ENCODE measurements at regions not wholly inside any gene's neighbourhood (a gene's known extent, or its start where the extent isn't known, plus 50 kb on each side); places are given as distances from the start of the nearest gene placed in this dataset.
A peak's percentile ranks its signal among the peaks of the same experiment; 100 is the strongest.
"Not testable (repeated sequence)": the region's sequence is repeated elsewhere in the genome, so short reads cannot be mapped to it uniquely, and the experiment has no call there.

DNA sequence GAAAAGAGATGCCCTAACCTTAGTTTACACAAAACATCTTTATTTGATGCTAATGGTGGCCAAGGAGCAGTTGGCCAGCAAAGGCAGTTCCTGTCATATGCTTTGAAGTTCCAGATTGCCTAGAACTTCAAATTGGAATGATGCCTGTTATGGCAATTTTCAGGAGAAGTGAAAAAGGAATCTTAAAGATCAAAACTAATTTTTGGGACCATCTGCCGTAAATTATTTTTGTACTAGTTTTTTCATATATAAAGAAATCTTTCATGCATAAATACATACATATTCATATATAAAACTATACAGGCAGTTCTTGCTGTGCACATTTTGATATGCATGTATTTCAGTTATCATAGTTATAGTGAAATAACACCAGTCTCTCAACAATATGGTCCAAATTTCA lies 1185.6 kb upstream of the FAM98A start:
- Histone ChIP-seq H3K79me2 (ENCODE audit: insufficient read depth) (no peaks in the 10 kb centered on the region), H3K9me3 (no peaks in the 10 kb centered on the region), H3K36me3 (replicated peaks in 1 of 2; ENCODE audit: control insufficient read depth in 1 of 2, insufficient read depth in 2 of 2, low read length in 1 of 2) (no peaks in the 10 kb centered on the region), H3K4me3 (ENCODE audit: low read depth in 2 of 2, low read length in 1 of 2) (no peak overlapping the region), H3K27ac (ENCODE audit: low read depth in 2 of 2, low read length in 1 of 2) (no peak overlapping the region), H3K4me1 (ENCODE audit: control insufficient read depth in 1 of 2, insufficient read depth in 2 of 2, low read depth in 1 of 2, low read length in 1 of 2) (no peaks in the 10 kb centered on the region), H4K20me1 (ENCODE audit: insufficient read depth) (no peaks in the 10 kb centered on the region), H3K9me2 (no peaks in the 10 kb centered on the region), H3K4me2 (no peak overlapping the region), H3K27me3 (ENCODE audit: insufficient read depth) (no peaks in the 10 kb centered on the region), H3F3A (replicated peaks; ENCODE audit: insufficient read depth) (no peaks in the 10 kb centered on the region), H3K9ac (no peak overlapping the region), H2AFZ (ENCODE audit: low read depth) (no peak overlapping the region)
- WGBS (ENCODE audit: low lambda C conversion rate): 11% methylated on average over 1 of the region's 1 CpG
- CTCF ChIA-PET: interaction anchor here (0.7 kb wide), 1 partner anchor 1360 kb away, joined by 3 read pairs; no protein-coding TSS in a partner anchor
- POLR2A ChIA-PET: no interaction called here
- TF ChIP-seq POLR2AphosphoS5 (IDR thresholded peaks at IDR 0.05; ENCODE audit: low read depth, low read length): no peak
- TF ChIP-seq FOXJ3 (CRISPR knock-in tag; IDR thresholded peaks at IDR 0.05): no peak
- TF ChIP-seq FOXM1 (IDR thresholded peaks at IDR 0.05; ENCODE audit: low read depth): no peak
- no peak for DNase-seq

DNA sequence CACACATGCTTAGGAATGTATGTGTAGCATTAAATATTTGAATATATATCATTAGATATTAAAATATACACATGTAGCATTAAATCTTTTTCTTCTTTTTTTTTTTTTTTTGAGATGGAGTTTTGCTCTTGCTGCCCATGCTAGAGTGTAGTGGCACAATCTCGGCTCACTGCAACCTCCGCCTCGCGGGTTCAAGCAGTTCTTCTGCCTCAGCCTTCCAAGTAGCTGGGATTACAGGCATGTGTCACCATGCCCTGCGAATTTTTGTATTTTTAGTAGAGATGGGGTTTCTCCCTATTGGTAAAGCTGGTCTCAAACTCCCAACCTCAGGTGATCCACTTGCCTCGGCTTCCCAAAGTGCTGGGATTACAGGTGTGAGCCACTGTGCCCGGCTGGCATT lies 1151.6 kb upstream of the FAM98A start:
- H4K20me1 ChIP-seq (ENCODE audit: insufficient read depth); H3K4me3 ChIP-seq (ENCODE audit: low read depth in 2 of 2, low read length in 1 of 2); POLR2A ChIA-PET; H3K9me3 ChIP-seq; H3K36me3 ChIP-seq (replicated peaks in 1 of 2; ENCODE audit: control insufficient read depth in 1 of 2, insufficient read depth in 2 of 2, low read length in 1 of 2); H3K27me3 ChIP-seq (ENCODE audit: insufficient read depth); DNase-seq; H3F3A ChIP-seq (replicated peaks; ENCODE audit: insufficient read depth); H3K27ac ChIP-seq (ENCODE audit: low read depth in 2 of 2, low read length in 1 of 2); CTCF ChIA-PET; H2AFZ ChIP-seq (ENCODE audit: low read depth); H3K4me2 ChIP-seq; H3K79me2 ChIP-seq (ENCODE audit: insufficient read depth); H3K4me1 ChIP-seq (ENCODE audit: control insufficient read depth in 1 of 2, insufficient read depth in 2 of 2, low read depth in 1 of 2, low read length in 1 of 2); H3K9me2 ChIP-seq; H3K9ac ChIP-seq: not testable (repeated sequence)
- 56% methylated on average over 7 of the region's 7 CpGs for WGBS (ENCODE audit: low lambda C conversion rate)

DNA sequence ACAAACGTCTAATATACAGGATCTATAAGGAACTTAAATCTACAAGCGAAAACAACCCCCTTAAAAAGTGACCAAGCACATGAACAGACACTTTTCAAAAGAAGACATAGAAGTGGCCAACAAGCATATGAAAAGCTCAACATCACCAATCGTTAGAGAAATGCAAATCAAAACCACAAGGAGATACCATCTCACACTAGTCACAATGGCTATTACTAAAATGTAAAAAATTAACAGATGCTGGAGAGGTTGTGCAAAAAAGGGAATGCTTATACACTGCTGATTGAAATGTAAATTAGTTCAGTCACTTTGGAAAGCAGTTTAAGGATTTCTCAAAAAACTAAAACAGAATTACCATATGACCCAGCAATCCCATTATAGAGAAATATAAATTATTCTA lies 1148.5 kb upstream of the FAM98A start:
- POLR2A ChIA-PET: no interaction called here
- DNase-seq: no peak
- Histone ChIP-seq H4K20me1 (ENCODE audit: insufficient read depth) (no peaks in the 10 kb centered on the region), H3K79me2 (ENCODE audit: insufficient read depth) (no peaks in the 10 kb centered on the region), H3K27ac (ENCODE audit: low read depth in 2 of 2, low read length in 1 of 2) (no peak overlapping the region), H3K27me3 (ENCODE audit: insufficient read depth) (no peaks in the 10 kb centered on the region), H3F3A (replicated peaks; ENCODE audit: insufficient read depth) (no peaks in the 10 kb centered on the region), H3K9ac (no peak overlapping the region), H3K4me1 (ENCODE audit: control insufficient read depth in 1 of 2, insufficient read depth in 2 of 2, low read depth in 1 of 2, low read length in 1 of 2) (no peaks in the 10 kb centered on the region), H3K36me3 (replicated peaks in 1 of 2; ENCODE audit: control insufficient read depth in 1 of 2, insufficient read depth in 2 of 2, low read length in 1 of 2) (no peaks in the 10 kb centered on the region), H2AFZ (ENCODE audit: low read depth) (no peak overlapping the region), H3K4me2 (no peak overlapping the region), H3K9me3 (0 out of 2 replicates have a peak, but pooled peaks cover 3% of the 10 kb centered on the region), H3K9me2 (no peaks in the 10 kb centered on the region), H3K4me3 (ENCODE audit: low read depth in 2 of 2, low read length in 1 of 2) (no peak overlapping the region)
- TF ChIP-seq POLR2AphosphoS5 (IDR thresholded peaks at IDR 0.05; ENCODE audit: low read depth, low read length) (no peak), MXI1 (IDR thresholded peaks at IDR 0.05; ENCODE audit: low read depth, low read length) (no peak), EP300 (IDR thresholded peaks at IDR 0.05; ENCODE audit: borderline replicate concordance in 1 of 2, low read depth in 1 of 2, low read length in 1 of 2) (no peak), NFIC (IDR thresholded peaks at IDR 0.05; ENCODE audit: borderline replicate concordance) (no peak), RAD21 (IDR thresholded peaks at IDR 0.05; ENCODE audit: low read length) (no peak)
- WGBS (ENCODE audit: low lambda C conversion rate): 5% methylated on average over 3 of the region's 3 CpGs
- CTCF ChIA-PET: no interaction called here

DNA sequence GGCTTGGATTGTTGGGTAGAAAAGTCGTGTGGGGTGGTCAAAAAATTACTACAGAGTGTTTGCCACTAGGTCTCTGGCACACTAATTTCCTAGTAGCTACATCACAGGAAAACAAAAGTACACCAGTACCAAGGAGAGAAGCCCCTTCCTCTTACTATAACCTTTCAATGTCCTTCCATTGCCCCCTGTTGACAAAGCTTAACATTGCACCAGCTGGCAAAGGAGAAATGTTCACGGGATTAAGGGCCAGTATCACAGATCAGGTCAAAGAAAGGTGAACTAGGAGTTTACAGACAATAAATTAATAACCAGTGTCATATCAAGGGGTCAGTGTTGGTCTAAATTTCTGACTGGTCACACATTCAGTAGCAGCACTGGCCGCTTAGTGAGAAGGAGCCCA lies 1139.6 kb upstream of the FAM98A start:
- Histone ChIP-seq H3K27me3 (ENCODE audit: insufficient read depth) (no peaks in the 10 kb centered on the region), H3K4me1 (ENCODE audit: control insufficient read depth in 1 of 2, insufficient read depth in 2 of 2, low read depth in 1 of 2, low read length in 1 of 2) (no peaks in the 10 kb centered on the region; a peak in 1 of 4 replicates), H3K9me3 (no peaks in the 10 kb centered on the region), H3K9me2 (no peaks in the 10 kb centered on the region; the same call in 1 of the 2 replicates), H3K9ac (no peak overlapping the region), H3K79me2 (ENCODE audit: insufficient read depth) (no peaks in the 10 kb centered on the region), H2AFZ (ENCODE audit: low read depth) (no peak overlapping the region), H4K20me1 (ENCODE audit: insufficient read depth) (no peaks in the 10 kb centered on the region), H3K27ac (ENCODE audit: low read depth in 2 of 2, low read length in 1 of 2) (no peak overlapping the region), H3K4me2 (no peak overlapping the region), H3K36me3 (replicated peaks in 1 of 2; ENCODE audit: control insufficient read depth in 1 of 2, insufficient read depth in 2 of 2, low read length in 1 of 2) (no peaks in the 10 kb centered on the region), H3K4me3 (ENCODE audit: low read depth in 2 of 2, low read length in 1 of 2) (no peak overlapping the region), H3F3A (replicated peaks; ENCODE audit: insufficient read depth) (no peaks in the 10 kb centered on the region)
- CTCF ChIA-PET: interaction anchor here (1.0 to 1.2 kb wide), 2 partner anchors 13 to 18 kb away, joined by 3 read pairs; no protein-coding TSS in a partner anchor
- peak; percentile 3 for DNase-seq
- TF ChIP-seq RFX5 (IDR thresholded peaks at IDR 0.05; ENCODE audit: low read length) (no peak), RAD21 (IDR thresholded peaks at IDR 0.05; ENCODE audit: low read length) (peak; percentile 43), SMC3 (IDR thresholded peaks at IDR 0.05; ENCODE audit: low read depth, low read length) (0 out of 2 replicates have a peak, but pooled peaks have one; percentile 17)
- TF ChIP-seq, protein P1, sequence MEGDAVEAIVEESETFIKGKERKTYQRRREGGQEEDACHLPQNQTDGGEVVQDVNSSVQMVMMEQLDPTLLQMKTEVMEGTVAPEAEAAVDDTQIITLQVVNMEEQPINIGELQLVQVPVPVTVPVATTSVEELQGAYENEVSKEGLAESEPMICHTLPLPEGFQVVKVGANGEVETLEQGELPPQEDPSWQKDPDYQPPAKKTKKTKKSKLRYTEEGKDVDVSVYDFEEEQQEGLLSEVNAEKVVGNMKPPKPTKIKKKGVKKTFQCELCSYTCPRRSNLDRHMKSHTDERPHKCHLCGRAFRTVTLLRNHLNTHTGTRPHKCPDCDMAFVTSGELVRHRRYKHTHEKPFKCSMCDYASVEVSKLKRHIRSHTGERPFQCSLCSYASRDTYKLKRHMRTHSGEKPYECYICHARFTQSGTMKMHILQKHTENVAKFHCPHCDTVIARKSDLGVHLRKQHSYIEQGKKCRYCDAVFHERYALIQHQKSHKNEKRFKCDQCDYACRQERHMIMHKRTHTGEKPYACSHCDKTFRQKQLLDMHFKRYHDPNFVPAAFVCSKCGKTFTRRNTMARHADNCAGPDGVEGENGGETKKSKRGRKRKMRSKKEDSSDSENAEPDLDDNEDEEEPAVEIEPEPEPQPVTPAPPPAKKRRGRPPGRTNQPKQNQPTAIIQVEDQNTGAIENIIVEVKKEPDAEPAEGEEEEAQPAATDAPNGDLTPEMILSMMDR (IDR thresholded peaks at IDR 0.05): peak; percentile 31
- 0% methylated on average over 3 of the region's 3 CpGs for WGBS (ENCODE audit: low lambda C conversion rate)
- POLR2A ChIA-PET: interaction anchor here (0.6 kb wide), 1 partner anchor 164 kb away, joined by 3 read pairs; no protein-coding TSS in a partner anchor

Data from SK-N-SH (cell line).